ENCODE measurements at regions not wholly inside any gene's neighbourhood (a gene's known extent, or its start where the extent isn't known, plus 50 kb on each side); places are given as distances from the start of the nearest gene placed in this dataset.

DNA sequence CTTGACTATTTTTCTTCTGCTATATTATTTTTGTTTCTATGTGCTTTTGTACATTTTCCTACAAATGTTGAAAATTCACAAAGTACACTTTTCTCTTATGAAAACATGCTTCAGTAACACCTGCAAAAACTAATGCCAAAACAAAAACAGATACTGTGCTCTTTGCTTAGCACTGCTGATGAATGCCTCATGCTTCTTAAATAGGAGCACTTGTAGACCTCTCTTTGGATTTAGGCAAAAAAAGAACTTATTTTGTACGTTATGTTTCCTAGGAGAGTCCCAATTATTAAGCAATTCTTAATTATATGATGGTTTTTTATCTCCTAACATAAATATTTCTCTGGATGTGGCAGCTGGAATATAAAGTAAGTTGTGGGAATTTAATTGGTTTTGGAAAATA lies 285.0 kb upstream of the ARSJ start:
- H3K9me3 ChIP-seq (ENCODE audit: low read length), result no peaks in the 10 kb centered on the region
- no peak for DNase-seq (ENCODE audit: low spot score)
- no peaks in the 10 kb centered on the region for H3K79me2 ChIP-seq (ENCODE audit: insufficient read depth, low read depth, low read length)
- H2AFZ ChIP-seq (ENCODE audit: low read length), result no peak overlapping the region
- no peak for TF ChIP-seq EZH2phosphoT487 (IDR thresholded peaks at IDR 0.05; ENCODE audit: borderline replicate concordance, low read depth, low read length)
- TF ChIP-seq, protein P1, sequence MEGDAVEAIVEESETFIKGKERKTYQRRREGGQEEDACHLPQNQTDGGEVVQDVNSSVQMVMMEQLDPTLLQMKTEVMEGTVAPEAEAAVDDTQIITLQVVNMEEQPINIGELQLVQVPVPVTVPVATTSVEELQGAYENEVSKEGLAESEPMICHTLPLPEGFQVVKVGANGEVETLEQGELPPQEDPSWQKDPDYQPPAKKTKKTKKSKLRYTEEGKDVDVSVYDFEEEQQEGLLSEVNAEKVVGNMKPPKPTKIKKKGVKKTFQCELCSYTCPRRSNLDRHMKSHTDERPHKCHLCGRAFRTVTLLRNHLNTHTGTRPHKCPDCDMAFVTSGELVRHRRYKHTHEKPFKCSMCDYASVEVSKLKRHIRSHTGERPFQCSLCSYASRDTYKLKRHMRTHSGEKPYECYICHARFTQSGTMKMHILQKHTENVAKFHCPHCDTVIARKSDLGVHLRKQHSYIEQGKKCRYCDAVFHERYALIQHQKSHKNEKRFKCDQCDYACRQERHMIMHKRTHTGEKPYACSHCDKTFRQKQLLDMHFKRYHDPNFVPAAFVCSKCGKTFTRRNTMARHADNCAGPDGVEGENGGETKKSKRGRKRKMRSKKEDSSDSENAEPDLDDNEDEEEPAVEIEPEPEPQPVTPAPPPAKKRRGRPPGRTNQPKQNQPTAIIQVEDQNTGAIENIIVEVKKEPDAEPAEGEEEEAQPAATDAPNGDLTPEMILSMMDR (conservative IDR thresholded peaks at IDR 0.05; ENCODE audit: low read length), result no peak
- no peaks in the 10 kb centered on the region for H4K20me1 ChIP-seq (ENCODE audit: insufficient read depth, low read length)
- no peaks in the 10 kb centered on the region for H3K36me3 ChIP-seq (ENCODE audit: insufficient read depth, low read length)
- no peaks in the 10 kb centered on the region for H3K4me1 ChIP-seq (ENCODE audit: insufficient read depth, low read length, poor library complexity, severe bottlenecking)
- no TSS peak for BruUV-seq (replicated peaks)
- CTCF ChIA-PET (ENCODE audit: unreplicated experiment), result no interaction called here
- POLR2A ChIA-PET, result no interaction called here
- H3K4me3 ChIP-seq (ENCODE audit: low read depth, low read length, poor library complexity, severe bottlenecking), result no peak overlapping the region
- intact Hi-C loops (cut with micrococcal nuclease; ENCODE audit: unreplicated experiment), result no loop called here
- no peaks in the 10 kb centered on the region for H3K9me2 ChIP-seq (ENCODE audit: insufficient read depth, low read length)
- no peak overlapping the region for H3K27ac ChIP-seq (ENCODE audit: low read depth, low read length, poor library complexity, severe bottlenecking)
- H3K4me2 ChIP-seq (ENCODE audit: low read length), result no peak overlapping the region

- DNase-seq (ENCODE audit: low spot score), result no peak
- no peaks in the 10 kb centered on the region for H3K4me1 ChIP-seq (ENCODE audit: insufficient read depth, low read length, poor library complexity, severe bottlenecking)
- H3K79me2 ChIP-seq (ENCODE audit: insufficient read depth, low read depth, low read length), result no peaks in the 10 kb centered on the region
- no peaks in the 10 kb centered on the region for H3K9me2 ChIP-seq (ENCODE audit: insufficient read depth, low read length)
- no TSS peak for BruUV-seq (replicated peaks)
- H3K36me3 ChIP-seq (ENCODE audit: insufficient read depth, low read length), result no peaks in the 10 kb centered on the region
- H3K27ac ChIP-seq (ENCODE audit: low read depth, low read length, poor library complexity, severe bottlenecking), result no peak overlapping the region
- H3K4me2 ChIP-seq (ENCODE audit: low read length), result no peak overlapping the region
- ChIA-PET POLR2A (no interaction called here), CTCF (ENCODE audit: unreplicated experiment) (no interaction called here)
- H3K4me3 ChIP-seq (ENCODE audit: low read depth, low read length, poor library complexity, severe bottlenecking), result no peak overlapping the region
- intact Hi-C loops (cut with micrococcal nuclease; ENCODE audit: unreplicated experiment), result no loop called here
- H4K20me1 ChIP-seq (ENCODE audit: insufficient read depth, low read length), result no peaks in the 10 kb centered on the region
- H3K9me3 ChIP-seq (ENCODE audit: low read length), result no peaks in the 10 kb centered on the region
- H2AFZ ChIP-seq (ENCODE audit: low read length), result no peak overlapping the region
- TF ChIP-seq, protein P1 (conservative IDR thresholded peaks at IDR 0.05; ENCODE audit: low read length), result no peak
- no peak for TF ChIP-seq EZH2phosphoT487 (IDR thresholded peaks at IDR 0.05; ENCODE audit: borderline replicate concordance, low read depth, low read length)
Observed at GRCh38 chr4:114264877-114265291, 285.4 kb upstream of the ARSJ start.

- H3K36me3 ChIP-seq (ENCODE audit: insufficient read depth, low read length), result no peaks in the 10 kb centered on the region
- CTCF ChIA-PET (ENCODE audit: unreplicated experiment), result no interaction called here
- no TSS peak for BruUV-seq (replicated peaks)
- no peaks in the 10 kb centered on the region for H3K9me2 ChIP-seq (ENCODE audit: insufficient read depth, low read length)
- H3K79me2 ChIP-seq (ENCODE audit: insufficient read depth, low read depth, low read length), result no peaks in the 10 kb centered on the region
- no peaks in the 10 kb centered on the region for H3K9me3 ChIP-seq (ENCODE audit: low read length)
- H3K4me1 ChIP-seq (ENCODE audit: insufficient read depth, low read length, poor library complexity, severe bottlenecking), result no peaks in the 10 kb centered on the region
- no peak overlapping the region for H3K4me3 ChIP-seq (ENCODE audit: low read depth, low read length, poor library complexity, severe bottlenecking)
- no peak for TF ChIP-seq EZH2phosphoT487 (IDR thresholded peaks at IDR 0.05; ENCODE audit: borderline replicate concordance, low read depth, low read length)
- TF ChIP-seq, protein P1 (conservative IDR thresholded peaks at IDR 0.05; ENCODE audit: low read length), result no peak
- no peak overlapping the region for H2AFZ ChIP-seq (ENCODE audit: low read length)
- intact Hi-C loops (cut with micrococcal nuclease; ENCODE audit: unreplicated experiment), result no loop called here
- no peaks in the 10 kb centered on the region for H4K20me1 ChIP-seq (ENCODE audit: insufficient read depth, low read length)
- H3K27ac ChIP-seq (ENCODE audit: low read depth, low read length, poor library complexity, severe bottlenecking), result no peak overlapping the region
- POLR2A ChIA-PET, result no interaction called here
- DNase-seq (ENCODE audit: low spot score), result no peak
- H3K4me2 ChIP-seq (ENCODE audit: low read length), result no peak overlapping the region
Observed at GRCh38 chr4:114265342-114265741, 285.9 kb upstream of the ARSJ start.

Measured in OCI-LY7 (cell line).